ENCODE measurements at regions not wholly inside any gene's neighbourhood (a gene's known extent, or its start where the extent isn't known, plus 50 kb on each side); places are given as distances from the start of the nearest gene placed in this dataset.
"Not testable (repeated sequence)": the region's sequence is repeated elsewhere in the genome, so short reads cannot be mapped to it uniquely, and the experiment has no call there.

- H3K4me1 Mint-ChIP-seq; CTCF ChIA-PET; H3K4me3 ChIP-seq (ENCODE audit: control insufficient read depth in 1 of 2, extremely low read depth in 1 of 2, low read length in 1 of 2); POLR2A ChIA-PET; H3K4me1 ChIP-seq (ENCODE audit: control insufficient read depth in 1 of 2, extremely low read depth in 1 of 2, insufficient read depth in 2 of 2, low read length in 2 of 2); H3K27me3 Mint-ChIP-seq; H3K9me3 Mint-ChIP-seq; ATAC-seq (replicated peaks in 1 of 4); H3K27ac Mint-ChIP-seq; H3K27me3 ChIP-seq (replicated peaks in 1 of 2; ENCODE audit: control insufficient read depth in 2 of 2, extremely low read depth in 1 of 2, insufficient read depth in 2 of 2, low read length in 1 of 2); H3K27ac ChIP-seq (ENCODE audit: low read length); DNase-seq; H3K4me3 Mint-ChIP-seq; H3K9me3 ChIP-seq: not testable (repeated sequence)
- peaks cover 5 to 34% of the 10 kb centered on the region in 2 donors for H3K36me3 ChIP-seq (ENCODE audit: control insufficient read depth in 2 of 2, extremely low read depth in 1 of 2, insufficient read depth in 1 of 2, low read length in 1 of 2)
- H3K36me3 Mint-ChIP-seq, result peaks cover 40% of the 10 kb centered on the region
- 68% methylated on average over 4 of the region's 15 CpGs for WGBS (ENCODE audit: insufficient coverage)
Measured at GRCh38 chr3:195966563-195967386, 58.4 kb upstream of the TNK2 start.

- H3K9me3 ChIP-seq; H3K27me3 ChIP-seq (replicated peaks in 1 of 2; ENCODE audit: control insufficient read depth in 2 of 2, extremely low read depth in 1 of 2, insufficient read depth in 2 of 2, low read length in 1 of 2); H3K4me1 ChIP-seq (ENCODE audit: control insufficient read depth in 1 of 2, extremely low read depth in 1 of 2, insufficient read depth in 2 of 2, low read length in 2 of 2); H3K27ac ChIP-seq (ENCODE audit: low read length); H3K4me3 Mint-ChIP-seq; ATAC-seq (replicated peaks in 1 of 4); CTCF ChIA-PET; POLR2A ChIA-PET; H3K4me1 Mint-ChIP-seq; DNase-seq; H3K27ac Mint-ChIP-seq; H3K4me3 ChIP-seq (ENCODE audit: control insufficient read depth in 1 of 2, extremely low read depth in 1 of 2, low read length in 1 of 2); H3K27me3 Mint-ChIP-seq; H3K9me3 Mint-ChIP-seq: not testable (repeated sequence)
- peaks cover 43% of the 10 kb centered on the region for H3K36me3 Mint-ChIP-seq
- WGBS (ENCODE audit: insufficient coverage), result 96% methylated on average over 9 of the region's 12 CpGs
- peaks cover 4 to 19% of the 10 kb centered on the region in 2 donors for H3K36me3 ChIP-seq (ENCODE audit: control insufficient read depth in 2 of 2, extremely low read depth in 1 of 2, insufficient read depth in 1 of 2, low read length in 1 of 2)
Measured at GRCh38 chr3:195965217-195965616, 56.9 kb upstream of the TNK2 start.

- POLR2A ChIA-PET, result interaction anchor here in 1 of 2 donors (0.7 kb wide), 1 partner anchor 260 kb away, joined by 10 read pairs; no protein-coding TSS in a partner anchor
- H3K27me3 Mint-ChIP-seq; H3K27me3 ChIP-seq (replicated peaks in 1 of 2; ENCODE audit: control insufficient read depth in 2 of 2, extremely low read depth in 1 of 2, insufficient read depth in 2 of 2, low read length in 1 of 2); CTCF ChIA-PET; H3K4me1 ChIP-seq (ENCODE audit: control insufficient read depth in 1 of 2, extremely low read depth in 1 of 2, insufficient read depth in 2 of 2, low read length in 2 of 2); H3K4me3 ChIP-seq (ENCODE audit: control insufficient read depth in 1 of 2, extremely low read depth in 1 of 2, low read length in 1 of 2); H3K4me1 Mint-ChIP-seq; ATAC-seq (replicated peaks in 1 of 4); H3K27ac Mint-ChIP-seq; H3K9me3 Mint-ChIP-seq; H3K27ac ChIP-seq (ENCODE audit: low read length); H3K9me3 ChIP-seq; DNase-seq; H3K4me3 Mint-ChIP-seq: not testable (repeated sequence)
- H3K36me3 Mint-ChIP-seq, result peaks cover 38% of the 10 kb centered on the region
- 100% methylated on average over 5 of the region's 15 CpGs for WGBS (ENCODE audit: insufficient coverage)
- H3K36me3 ChIP-seq (ENCODE audit: control insufficient read depth in 2 of 2, extremely low read depth in 1 of 2, insufficient read depth in 1 of 2, low read length in 1 of 2), result peaks cover 0 to 15% of the 10 kb centered on the region in 2 donors
Measured at GRCh38 chr3:195964318-195965107, 56.2 kb upstream of the TNK2 start.

GRCh38 chr3:195962222-195962621, 53.9 kb upstream of the TNK2 start:
- 97% methylated on average over 9 of the region's 11 CpGs for WGBS (ENCODE audit: insufficient coverage)
- H3K27ac ChIP-seq (ENCODE audit: low read length); H3K4me3 Mint-ChIP-seq; POLR2A ChIA-PET; H3K4me1 ChIP-seq (ENCODE audit: control insufficient read depth in 1 of 2, extremely low read depth in 1 of 2, insufficient read depth in 2 of 2, low read length in 2 of 2); H3K9me3 Mint-ChIP-seq; ATAC-seq (replicated peaks in 1 of 4); H3K27me3 ChIP-seq (replicated peaks in 1 of 2; ENCODE audit: control insufficient read depth in 2 of 2, extremely low read depth in 1 of 2, insufficient read depth in 2 of 2, low read length in 1 of 2); H3K27me3 Mint-ChIP-seq; DNase-seq; H3K9me3 ChIP-seq; H3K4me3 ChIP-seq (ENCODE audit: control insufficient read depth in 1 of 2, extremely low read depth in 1 of 2, low read length in 1 of 2); CTCF ChIA-PET: not testable (repeated sequence)
- H3K27ac Mint-ChIP-seq, result peak overlapping the region in 1 of 2 donors; percentile 11
- peaks cover 6 to 19% (median 11%) of the 10 kb centered on the region in 3 donors for H3K4me1 Mint-ChIP-seq
- H3K36me3 ChIP-seq (ENCODE audit: control insufficient read depth in 2 of 2, extremely low read depth in 1 of 2, insufficient read depth in 1 of 2, low read length in 1 of 2), result peaks cover 0 to 13% of the 10 kb centered on the region in 2 donors
- H3K36me3 Mint-ChIP-seq, result peaks cover 38% of the 10 kb centered on the region

GRCh38 chr3:195960971-195961775, 52.8 kb upstream of the TNK2 start:
- Mint-ChIP-seq H3K4me1 (peaks cover 6 to 19% (median 11%) of the 10 kb centered on the region in 3 donors), H3K36me3 (peaks cover 38% of the 10 kb centered on the region), H3K27ac (peak overlapping the region in 1 of 2 donors; percentile 52)
- H3K36me3 ChIP-seq (ENCODE audit: control insufficient read depth in 2 of 2, extremely low read depth in 1 of 2, insufficient read depth in 1 of 2, low read length in 1 of 2); H3K4me3 Mint-ChIP-seq; H3K4me1 ChIP-seq (ENCODE audit: control insufficient read depth in 1 of 2, extremely low read depth in 1 of 2, insufficient read depth in 2 of 2, low read length in 2 of 2); H3K27me3 ChIP-seq (replicated peaks in 1 of 2; ENCODE audit: control insufficient read depth in 2 of 2, extremely low read depth in 1 of 2, insufficient read depth in 2 of 2, low read length in 1 of 2); H3K9me3 ChIP-seq; H3K27me3 Mint-ChIP-seq; H3K4me3 ChIP-seq (ENCODE audit: control insufficient read depth in 1 of 2, extremely low read depth in 1 of 2, low read length in 1 of 2); H3K9me3 Mint-ChIP-seq; H3K27ac ChIP-seq (ENCODE audit: low read length): not testable (repeated sequence)
- DNase-seq, result peak in 22 of 35 experiments; percentile 6 to 55 (median 22)
- 97% methylated on average over 20 of the region's 26 CpGs for WGBS (ENCODE audit: insufficient coverage)
- ATAC-seq (replicated peaks in 1 of 4), result peak in 1 of 4 experiments; percentile 56
- CTCF ChIA-PET, result interaction anchor here (0.7 to 0.8 kb wide), 3 partner anchors 39 to 112 kb away, joined by 3 to 5 read pairs (median 3); no protein-coding TSS in a partner anchor
- POLR2A ChIA-PET, result interaction anchor here in 1 of 2 donors (0.6 kb wide), 1 partner anchor 1162 kb away, joined by 3 read pairs; no protein-coding TSS in a partner anchor

GRCh38 chr3:195960164-195960563, 51.8 kb upstream of the TNK2 start:
- H3K9me3 ChIP-seq; H3K4me1 ChIP-seq (ENCODE audit: control insufficient read depth in 1 of 2, extremely low read depth in 1 of 2, insufficient read depth in 2 of 2, low read length in 2 of 2); POLR2A ChIA-PET; H3K27ac ChIP-seq (ENCODE audit: low read length); H3K27me3 Mint-ChIP-seq; H3K4me3 ChIP-seq (ENCODE audit: control insufficient read depth in 1 of 2, extremely low read depth in 1 of 2, low read length in 1 of 2); H3K36me3 ChIP-seq (ENCODE audit: control insufficient read depth in 2 of 2, extremely low read depth in 1 of 2, insufficient read depth in 1 of 2, low read length in 1 of 2); H3K4me3 Mint-ChIP-seq; H3K27me3 ChIP-seq (replicated peaks in 1 of 2; ENCODE audit: control insufficient read depth in 2 of 2, extremely low read depth in 1 of 2, insufficient read depth in 2 of 2, low read length in 1 of 2); H3K9me3 Mint-ChIP-seq; H3K27ac Mint-ChIP-seq; CTCF ChIA-PET; DNase-seq; ATAC-seq (replicated peaks in 1 of 4): not testable (repeated sequence)
- no CpG with 5 or more reads among the region's 2 CpGs for WGBS (ENCODE audit: insufficient coverage)
- peaks cover 33% of the 10 kb centered on the region for H3K36me3 Mint-ChIP-seq
- peaks cover 9 to 24% (median 16%) of the 10 kb centered on the region in 3 donors for H3K4me1 Mint-ChIP-seq
